CD14-positive monocyte (primary cell): ENCODE measurements at regions not wholly inside any gene's neighbourhood (a gene's known extent, or its start where the extent isn't known, plus 50 kb on each side); places are given as distances from the start of the nearest gene placed in this dataset.

Source experiments
- DNase-seq, 3 donors: peaks; one replicate each; pipeline ENCODE4 v3.0.0-alpha.2; 2011 to 2022
- H2AFZ ChIP-seq: 2 replicates; pipeline ENCODE4 v1.6.0; 2012; ENCODE audit warnings: mild to moderate bottlenecking, low read depth, low read length, inconsistent platforms; ENCODE audit not compliant: insufficient read depth, poor library complexity, severe bottlenecking
- H3K27ac ChIP-seq, 2 donors: 1 replicate in 1 of 2; 2 replicates in 1 of 2; pipeline ENCODE4 v1.5.1; 2012 to 2013; ENCODE audit warnings: low read length in 2 of 2, control low read depth in 1 of 2, inconsistent platforms in 1 of 2, low read depth in 1 of 2, mild to moderate bottlenecking in 1 of 2
- H3K27me3 ChIP-seq, 2 donors: one replicate each; pipeline versions ENCODE4 v1.6.0 to v1.6.1; 2011 to 2013; ENCODE audit warnings: low read length in 2 of 2; ENCODE audit not compliant: control insufficient read depth in 2 of 2, insufficient read depth in 2 of 2
- H3K36me3 ChIP-seq, 2 donors: replicated peaks in 1 of 2; 1 replicate in 1 of 2; 2 replicates in 1 of 2; pipeline versions ENCODE4 v1.5.1 to v1.6.1; 2012 to 2013; ENCODE audit warnings: low read length in 2 of 2, control low read depth in 1 of 2, inconsistent platforms in 1 of 2, mild to moderate bottlenecking in 1 of 2; ENCODE audit not compliant: insufficient read depth in 2 of 2, control insufficient read depth in 1 of 2
- H3K4me1 ChIP-seq, 2 donors: 1 replicate in 1 of 2; 2 replicates in 1 of 2; pipeline versions ENCODE4 v1.5.1 to v1.6.1; 2012 to 2013; ENCODE audit warnings: low read length in 2 of 2, control low read depth in 1 of 2, inconsistent platforms in 1 of 2, mild to moderate bottlenecking in 1 of 2, moderate library complexity in 1 of 2; ENCODE audit not compliant: insufficient read depth in 2 of 2, control insufficient read depth in 1 of 2
- H3K4me2 ChIP-seq: replicated peaks from 2 replicates; pipeline ENCODE3; 2012; ENCODE audit warnings: low read length, moderate library complexity, mild to moderate bottlenecking; ENCODE audit not compliant: poor library complexity, severe bottlenecking; ENCODE audit errors: extremely low read depth
- H3K4me3 ChIP-seq, 3 experiments: fragments of 200-600 bp in 1 of 3; sonication (generic) in 1 of 3; replicated peaks in 1 of 3; 1 replicate in 2 of 3; 2 replicates in 1 of 3; pipeline ENCODE4 v1.5.1; 2011 to 2013; ENCODE audit warnings: low read length in 3 of 3, mild to moderate bottlenecking in 3 of 3, control low read depth in 2 of 3, low read depth in 2 of 3, inconsistent platforms in 1 of 3, moderate library complexity in 1 of 3
- H3K79me2 ChIP-seq: 2 replicates; pipeline ENCODE4 v1.6.0; 2012; ENCODE audit warnings: mild to moderate bottlenecking, control low read depth, inconsistent platforms, low read length, moderate library complexity; ENCODE audit not compliant: insufficient read depth
- H3K9ac ChIP-seq: 2 replicates; pipeline ENCODE4 v1.6.0; 2017; ENCODE audit warnings: low read length, mild to moderate bottlenecking; ENCODE audit not compliant: insufficient read depth, poor library complexity, severe bottlenecking
- H3K9me3 ChIP-seq, 2 donors: replicated peaks in 1 of 2; 1 replicate in 1 of 2; 2 replicates in 1 of 2; pipeline versions ENCODE4 v1.5.1 to v1.6.1; 2012 to 2013; ENCODE audit warnings: low read length in 2 of 2, control low read depth in 1 of 2; ENCODE audit not compliant: control insufficient read depth in 1 of 2, insufficient read depth in 1 of 2
- H4K20me1 ChIP-seq: 2 replicates; pipeline ENCODE4 v1.6.0; 2012; ENCODE audit warnings: mild to moderate bottlenecking, low read length, control low read depth, moderate library complexity; ENCODE audit not compliant: insufficient read depth
- H3K27ac Mint-ChIP-seq, 7 donors: one replicate each; pipeline ENCODE4 v1.8.0; 2020; ENCODE audit warnings: mild to moderate bottlenecking in 7 of 7, mixed read lengths in 7 of 7, moderate library complexity in 6 of 7, inconsistent platforms in 2 of 7
- H3K27me3 Mint-ChIP-seq, 3 donors: one replicate each; pipeline ENCODE4 v1.8.0; 2021 to 2022; ENCODE audit warnings: low read depth in 3 of 3, mild to moderate bottlenecking in 3 of 3, mixed read lengths in 3 of 3, moderate library complexity in 3 of 3, inconsistent platforms in 1 of 3
- H3K36me3 Mint-ChIP-seq, 2 donors: one replicate each; pipeline ENCODE4 v1.8.0; 2020; ENCODE audit warnings: mixed read lengths in 2 of 2, inconsistent platforms in 1 of 2, mild to moderate bottlenecking in 1 of 2
- H3K4me1 Mint-ChIP-seq: one replicate; pipeline ENCODE4 v1.8.0; 2020; ENCODE audit warnings: mild to moderate bottlenecking, mixed read lengths
- H3K4me3 Mint-ChIP-seq, 2 donors: one replicate each; pipeline ENCODE4 v1.8.0; 2020; ENCODE audit warnings: mild to moderate bottlenecking in 2 of 2, mixed read lengths in 2 of 2, moderate library complexity in 1 of 2
- H3K9me3 Mint-ChIP-seq, 7 donors: one replicate each; pipeline ENCODE4 v1.8.0; 2020 to 2022; ENCODE audit warnings: mixed read lengths in 7 of 7, mild to moderate bottlenecking in 6 of 7, moderate library complexity in 6 of 7, inconsistent platforms in 2 of 7
- CTCF ChIP-seq: fragments of 200-600 bp; IDR thresholded peaks from one replicate; pipeline ENCODE4 v1.8.0; 2022; ENCODE audit warnings: antibody characterized with exemption, mild to moderate bottlenecking
- WGBS: methylation state at CpG from one replicate; pipeline ENCODE4 v1.1.5; 2013; ENCODE audit warnings: missing lambda C conversion rate; ENCODE audit not compliant: insufficient coverage; 5-methylcytosine and 5-hydroxymethylcytosine counted together
- intact Hi-C, 2 donors: fragments of 100-400 bp; cut with micrococcal nuclease; formaldehyde crosslinking; loops; one replicate each; pipeline versions ENCODE4 v1.15.0 to v1.15.1; 2023

- Histone ChIP-seq H3K9me3 (peaks cover 0 to 4% of the 10 kb centered on the region in 2 donors), H3K27ac (no peak overlapping the region), H3K9ac (no peak overlapping the region), H3K79me2 (no peaks in the 10 kb centered on the region), H3K4me3 (no peak overlapping the region), H3K4me1 (no peaks in the 10 kb centered on the region), H3K27me3 (peaks cover 0 to 5% of the 10 kb centered on the region in 2 donors), H3K36me3 (no peaks in the 10 kb centered on the region), H2AFZ (no peak overlapping the region), H3K4me2 (no peak overlapping the region), H4K20me1 (no peaks in the 10 kb centered on the region)
- no peak for DNase-seq
- WGBS = no CpG with 5 or more reads among the region's 2 CpGs
- no peaks in the 10 kb centered on the region for H3K36me3 Mint-ChIP-seq
- peaks cover 2 to 20% (median 7%) of the 10 kb centered on the region in 7 donors for H3K9me3 Mint-ChIP-seq
- no peak for TF ChIP-seq CTCF
- no peak overlapping the region for H3K27ac Mint-ChIP-seq
- H3K27me3 Mint-ChIP-seq = peaks cover 0 to 8% (median 3%) of the 10 kb centered on the region in 3 donors
- intact Hi-C loops = no loop called here
- H3K4me3 Mint-ChIP-seq = no peak overlapping the region
- no peaks in the 10 kb centered on the region for H3K4me1 Mint-ChIP-seq
Measured at GRCh38 chrX:40483502-40483901, 97.3 kb upstream of the ATP6AP2 start.

- Mint-ChIP-seq H3K9me3 (peaks cover 0 to 9% (median 2%) of the 10 kb centered on the region in 7 donors), H3K27ac (no peak overlapping the region), H3K4me3 (no peak overlapping the region), H3K4me1 (no peaks in the 10 kb centered on the region), H3K27me3 (peaks cover 0 to 10% (median 1%) of the 10 kb centered on the region in 3 donors), H3K36me3 (no peaks in the 10 kb centered on the region)
- WGBS = no CpG with 5 or more reads among the region's 7 CpGs
- peak in 1 of 3 donors; percentile 22 for DNase-seq
- Histone ChIP-seq H4K20me1 (no peaks in the 10 kb centered on the region), H3K9ac (no peak overlapping the region), H3K4me3 (no peak overlapping the region), H3K27me3 (peaks cover 0 to 2% of the 10 kb centered on the region in 2 donors), H3K9me3 (peaks cover 0 to 4% of the 10 kb centered on the region in 2 donors), H3K27ac (no peak overlapping the region), H3K79me2 (no peaks in the 10 kb centered on the region), H3K4me1 (no peaks in the 10 kb centered on the region), H3K36me3 (no peaks in the 10 kb centered on the region), H2AFZ (no peak overlapping the region), H3K4me2 (no peak overlapping the region)
- TF ChIP-seq CTCF = no peak
- intact Hi-C loops = no loop called here
Measured at GRCh38 chrX:40479777-40480318, 100.9 kb upstream of the ATP6AP2 start.
